ENCODE measurements at regions not wholly inside any gene's neighbourhood (a gene's known extent, or its start where the extent isn't known, plus 50 kb on each side); places are given as distances from the start of the nearest gene placed in this dataset.

- Histone ChIP-seq H3K9me3 (no peaks in the 10 kb centered on the region), H3K27ac (no peak overlapping the region), H3K27me3 (no peaks in the 10 kb centered on the region), H3K4me1 (no peaks in the 10 kb centered on the region), H3K4me3 (no peak overlapping the region), H3K36me3 (no peaks in the 10 kb centered on the region)
- no peak for DNase-seq
- TF ChIP-seq CTCF (IDR thresholded peaks at IDR 0.05 in 4 of 5, conservative IDR thresholded peaks at IDR 0.05 in 1 of 5) (no peak), POLR2A (IDR thresholded peaks at IDR 0.05) (no peak)
- in situ Hi-C loops (cut with MboI; ENCODE audit: low sequenced_read_pairs in 4 of 4) (loop anchor here (10.0 to 25.0 kb wide), 4 partner anchors 171 to 791 kb away; no protein-coding TSS in a partner anchor), intact Hi-C loops (cut with DNase I; ENCODE audit: low total_unique reads) (no loop called here)
- ATAC-seq, result no peak
These were observed 51.8 kb upstream of the TEX48 start for GRCh38 chr9:114733816-114734215.

- H3K27ac ChIP-seq, result no peak overlapping the region
- H3K9me3 ChIP-seq, result no peaks in the 10 kb centered on the region
- in situ Hi-C loops (cut with MboI; ENCODE audit: low sequenced_read_pairs in 4 of 4) (loop anchor here (10.0 to 25.0 kb wide), 4 partner anchors 172 to 792 kb away; no protein-coding TSS in a partner anchor), intact Hi-C loops (cut with DNase I; ENCODE audit: low total_unique reads) (no loop called here)
- no peak for DNase-seq
- no peak overlapping the region for H3K4me3 ChIP-seq
- no peaks in the 10 kb centered on the region for H3K36me3 ChIP-seq
- H3K27me3 ChIP-seq, result no peaks in the 10 kb centered on the region
- H3K4me1 ChIP-seq, result no peaks in the 10 kb centered on the region
- TF ChIP-seq CTCF (IDR thresholded peaks at IDR 0.05 in 4 of 5, conservative IDR thresholded peaks at IDR 0.05 in 1 of 5) (no peak), POLR2A (IDR thresholded peaks at IDR 0.05) (no peak)
- ATAC-seq, result no peak
These were observed 50.8 kb upstream of the TEX48 start for GRCh38 chr9:114732823-114733222.
